Stimulated activated CD8-positive, alpha-beta memory T cell treated with anti-CD3 and anti-CD28 coated beads, Interleukin-4, amount 100 ng/mL, for 24 hours (primary cell): ENCODE measurements at regions not wholly inside any gene's neighbourhood (a gene's known extent, or its start where the extent isn't known, plus 50 kb on each side); places are given as distances from the start of the nearest gene placed in this dataset.
"Not testable (repeated sequence)": the region's sequence is repeated elsewhere in the genome, so short reads cannot be mapped to it uniquely, and the experiment has no call there.

ENCODE experiments used
- DNase-seq: peaks from one replicate; pipeline ENCODE4 v3.0.0-alpha.2; 2020; ENCODE audit warnings: low read depth

DNA sequence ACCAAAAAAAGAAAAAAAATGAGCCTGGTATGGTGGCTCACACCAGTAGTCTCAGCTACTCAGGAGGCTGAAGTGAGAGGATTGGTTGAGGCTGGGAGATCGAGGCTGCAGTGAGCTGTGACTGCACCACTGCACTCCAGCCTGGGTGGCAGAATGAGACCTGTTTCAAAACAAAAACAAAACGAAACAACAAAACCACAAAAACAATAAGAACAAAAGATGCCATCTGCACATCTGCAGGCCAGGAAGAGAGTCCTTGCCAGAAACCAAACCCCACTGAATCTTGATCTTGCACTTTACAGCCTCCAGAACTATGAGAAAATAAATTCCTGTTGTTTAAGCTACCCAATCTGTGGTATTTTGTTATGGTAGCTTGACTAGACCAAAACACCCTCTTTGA lies 207.7 kb downstream of the YTHDC2 start:
- DNase-seq = no peak

DNA sequence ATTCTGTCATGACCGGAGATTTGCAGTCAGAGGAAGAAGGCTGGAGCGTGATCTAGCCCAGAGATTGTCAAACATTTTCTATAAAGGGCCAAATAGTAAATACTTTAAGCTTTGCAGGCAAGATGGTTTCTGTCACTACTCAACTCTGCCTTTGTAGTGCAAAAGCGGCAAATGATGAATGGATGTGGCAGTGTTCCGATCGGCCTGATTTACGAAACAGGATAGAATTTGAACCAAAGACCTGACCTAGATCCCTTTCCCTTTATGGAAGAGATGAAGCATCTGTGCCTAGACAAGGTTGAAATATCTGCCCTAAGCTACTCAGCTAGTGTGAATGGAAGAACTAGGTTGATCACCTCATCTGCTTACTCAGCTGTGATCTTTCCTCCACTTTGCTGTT lies 209.5 kb downstream of the YTHDC2 start:
- DNase-seq = no peak

DNA sequence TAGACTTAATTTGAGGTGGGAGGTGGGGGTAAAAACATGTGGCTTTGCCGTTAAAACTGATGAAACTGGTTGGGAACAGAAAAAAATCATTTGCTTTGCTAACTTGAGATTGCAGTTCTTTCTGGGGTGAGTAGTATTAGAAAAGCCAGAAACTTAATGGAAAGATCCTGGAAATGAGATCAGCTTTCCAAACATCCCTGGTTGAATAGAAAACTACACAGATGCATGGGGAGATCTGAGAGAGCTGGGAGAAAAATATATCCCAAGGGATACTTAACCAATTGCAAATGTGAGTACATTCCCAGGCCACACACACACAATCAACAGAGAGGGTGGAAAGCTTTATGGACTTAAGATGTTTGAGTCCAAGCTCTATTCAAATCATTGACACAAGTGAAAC lies 222.3 kb downstream of the YTHDC2 start:
- DNase-seq = no peak

DNA sequence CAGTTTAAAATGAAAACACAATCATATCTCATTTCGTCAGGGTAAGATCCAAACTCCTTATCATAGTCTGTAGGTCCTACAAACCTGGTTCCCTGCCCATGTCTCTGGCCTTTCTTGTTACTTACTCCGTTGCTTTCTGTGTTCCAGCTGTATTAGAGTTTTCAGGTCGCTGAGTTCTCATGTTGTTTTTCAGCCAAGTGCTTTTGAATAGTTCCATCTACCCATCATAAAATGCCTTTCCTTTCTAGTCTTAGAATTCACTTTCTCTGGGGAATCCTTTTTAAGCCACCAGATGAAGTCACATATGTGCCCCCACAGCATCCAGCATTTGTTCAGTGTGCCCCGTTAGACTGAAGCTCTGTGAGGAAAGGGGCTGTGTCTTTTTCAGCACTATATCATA lies 228.7 kb downstream of the YTHDC2 start:
- no peak for DNase-seq

DNA sequence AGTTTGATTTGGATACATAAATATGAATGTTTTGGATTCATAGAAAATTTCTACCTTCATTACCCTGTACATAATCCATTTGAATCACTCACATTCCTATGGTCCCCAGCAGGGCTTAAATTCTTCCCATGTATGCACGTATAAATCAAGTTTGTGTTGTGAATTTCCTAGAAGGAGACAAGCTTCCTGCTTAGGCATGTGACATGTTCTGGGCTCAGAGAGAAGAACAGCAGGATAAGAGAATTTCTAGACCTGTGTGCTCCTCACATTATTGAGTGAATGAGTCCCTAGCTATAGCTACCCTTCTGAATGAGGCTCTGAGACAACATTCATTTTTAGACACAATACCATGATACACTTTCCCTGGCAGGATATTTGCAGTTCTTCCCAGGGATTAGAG lies 229.1 kb downstream of the YTHDC2 start:
- DNase-seq = no peak

DNA sequence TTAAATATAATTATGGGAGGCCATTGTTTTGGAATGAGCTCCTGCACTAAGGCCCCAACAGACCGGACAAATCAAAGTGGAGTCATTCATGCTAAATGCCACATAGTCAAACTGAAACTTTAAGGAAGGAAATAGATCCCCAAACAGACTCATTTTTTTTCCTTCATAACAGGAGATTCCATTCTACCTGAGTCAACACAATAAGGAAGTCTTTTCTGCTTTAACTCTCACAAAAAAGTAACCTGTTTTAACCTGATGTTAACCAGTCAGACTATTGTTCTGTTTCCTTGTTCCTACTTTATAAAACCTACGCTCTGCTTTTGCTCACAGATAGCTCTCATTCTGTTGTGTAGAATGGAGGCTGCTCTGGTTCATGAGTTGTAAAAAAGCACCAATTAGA lies 234.9 kb downstream of the YTHDC2 start:
- DNase-seq = no peak

DNA sequence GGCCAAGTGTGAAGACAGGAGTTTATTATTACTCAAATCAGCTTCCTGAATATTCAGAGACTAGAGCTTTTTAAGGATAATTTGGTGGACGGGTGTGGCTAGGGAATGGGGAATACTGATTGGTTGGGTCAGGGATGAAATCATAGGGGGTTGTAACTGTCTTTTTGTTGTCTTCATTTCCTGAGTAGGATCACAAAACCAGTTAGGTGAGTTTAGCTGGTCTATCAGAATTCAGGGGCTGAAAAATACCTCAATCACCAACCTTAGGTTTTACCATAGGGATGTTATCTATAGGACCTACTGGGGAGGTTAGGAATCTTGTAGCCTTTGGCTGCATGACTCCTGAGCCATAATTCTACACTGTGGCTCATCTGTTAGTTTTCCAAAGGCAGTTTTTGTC lies 235.8 kb downstream of the YTHDC2 start:
- DNase-seq = no peak

DNA sequence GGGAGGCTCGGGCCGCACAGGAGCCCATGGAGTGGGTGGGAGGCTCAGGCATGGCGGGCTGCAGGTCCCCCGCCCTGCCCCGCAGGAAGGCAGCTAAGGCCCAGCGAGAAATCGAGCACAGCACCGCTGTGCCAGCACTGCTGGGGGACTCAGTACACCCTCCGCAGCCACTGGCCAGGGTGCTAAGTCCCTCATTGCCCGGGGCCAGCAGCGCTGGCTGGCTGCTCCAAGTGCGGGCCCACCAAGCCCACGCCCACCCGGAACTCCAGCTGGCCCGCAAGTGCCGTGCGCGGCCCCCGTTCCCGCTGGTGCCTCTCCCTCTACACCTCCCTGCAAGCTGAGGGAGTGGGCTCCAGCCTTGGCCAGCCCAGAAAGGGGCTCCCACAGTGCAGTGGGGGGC lies 239.7 kb downstream of the YTHDC2 start:
- DNase-seq = not testable (repeated sequence)

DNA sequence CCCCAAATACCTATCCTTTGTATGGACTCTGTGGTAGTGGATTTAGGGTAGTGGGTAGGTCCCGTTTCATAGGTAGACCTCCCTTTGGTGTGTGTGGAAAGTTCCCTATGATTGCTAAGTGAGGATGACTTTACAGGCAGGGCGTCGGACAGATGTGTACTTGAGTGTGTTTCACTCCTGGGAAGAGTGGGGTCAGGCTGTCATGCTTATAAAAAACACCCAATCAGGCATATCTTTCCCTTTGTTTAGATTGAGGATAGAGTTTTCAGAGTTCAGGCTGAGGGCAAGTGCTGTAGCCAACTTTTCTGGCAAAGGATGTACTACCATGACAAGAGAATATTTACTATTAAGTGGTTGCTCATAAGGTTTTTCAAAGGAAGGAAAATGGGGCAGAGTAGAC lies 242.0 kb downstream of the YTHDC2 start:
- DNase-seq = no peak

DNA sequence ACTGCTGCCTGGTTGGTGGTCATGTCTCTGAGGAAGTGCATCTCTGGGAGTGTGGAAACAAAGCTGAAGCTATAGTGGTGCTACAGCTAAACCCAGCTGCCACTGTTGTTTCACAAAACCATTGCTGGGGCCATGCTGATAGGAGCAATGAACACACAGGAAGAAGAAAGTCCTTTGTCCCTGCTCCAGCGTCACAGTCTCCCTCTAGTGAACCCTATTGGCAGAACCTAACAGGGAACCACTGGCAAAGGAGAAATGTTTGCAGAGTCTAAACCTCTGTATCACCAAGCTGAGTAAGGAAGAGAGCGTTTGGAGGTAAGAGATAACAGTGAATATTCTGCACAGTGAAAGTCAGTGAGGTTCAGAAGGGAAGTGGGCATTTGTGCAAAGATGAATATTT lies 244.0 kb downstream of the YTHDC2 start:
- DNase-seq = no peak

DNA sequence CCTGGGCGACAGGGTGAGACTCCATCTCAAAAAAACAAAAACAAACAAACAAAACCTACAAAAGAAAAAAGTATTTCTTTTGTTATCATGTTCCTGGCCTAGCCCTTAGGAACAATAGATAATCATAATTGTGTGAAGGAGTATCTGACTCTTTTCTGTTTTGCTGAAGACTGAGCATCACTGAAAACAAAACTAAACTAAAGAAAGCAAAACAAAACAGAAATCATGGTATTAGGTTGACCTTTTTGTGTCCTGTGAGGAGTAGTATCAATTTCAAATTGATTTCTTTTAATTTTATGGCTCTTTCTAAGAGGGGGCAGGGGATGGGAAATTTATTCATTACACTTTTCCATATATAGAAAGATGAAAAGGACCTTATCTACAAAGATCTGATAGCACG lies 246.0 kb downstream of the YTHDC2 start:
- DNase-seq = no peak

DNA sequence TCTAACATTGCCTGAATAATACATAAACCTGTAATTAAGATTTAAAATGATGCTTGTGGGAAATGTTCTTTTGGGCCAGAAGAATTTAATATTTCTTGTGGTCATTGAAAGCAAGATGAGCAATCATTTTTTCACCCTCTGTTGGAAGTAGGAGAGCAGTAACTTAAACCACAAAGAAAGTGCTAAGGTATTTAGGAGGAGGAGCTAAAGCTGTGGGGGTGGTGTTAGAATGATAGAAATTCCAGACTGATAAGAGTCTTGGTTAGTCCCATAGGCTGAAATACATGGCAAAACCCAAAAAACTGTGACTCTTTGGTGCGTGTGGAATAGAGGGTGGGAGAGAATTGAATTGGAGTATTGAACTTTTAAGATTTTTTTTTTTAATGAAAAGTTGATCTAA lies 247.0 kb downstream of the YTHDC2 start:
- no peak for DNase-seq

DNA sequence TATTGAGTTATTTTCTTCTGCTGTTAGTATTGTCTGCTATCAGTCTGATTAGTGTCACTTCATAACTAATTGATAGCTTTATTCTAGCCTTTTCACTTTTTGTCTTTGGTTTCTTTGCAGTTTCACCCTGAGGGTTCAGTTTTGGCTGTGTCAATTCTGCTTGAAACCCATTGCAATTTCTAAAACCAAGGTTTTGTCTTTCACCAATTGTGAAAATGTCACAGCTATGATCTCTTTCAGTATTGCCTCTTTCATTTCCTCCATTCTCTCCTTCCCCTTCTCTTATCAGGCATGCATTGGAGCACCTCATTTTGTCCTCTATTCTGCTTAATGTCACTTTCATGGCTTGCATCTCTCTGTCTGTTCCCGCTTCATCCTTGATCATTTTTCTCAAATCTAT lies 248.1 kb downstream of the YTHDC2 start:
- DNase-seq = no peak

DNA sequence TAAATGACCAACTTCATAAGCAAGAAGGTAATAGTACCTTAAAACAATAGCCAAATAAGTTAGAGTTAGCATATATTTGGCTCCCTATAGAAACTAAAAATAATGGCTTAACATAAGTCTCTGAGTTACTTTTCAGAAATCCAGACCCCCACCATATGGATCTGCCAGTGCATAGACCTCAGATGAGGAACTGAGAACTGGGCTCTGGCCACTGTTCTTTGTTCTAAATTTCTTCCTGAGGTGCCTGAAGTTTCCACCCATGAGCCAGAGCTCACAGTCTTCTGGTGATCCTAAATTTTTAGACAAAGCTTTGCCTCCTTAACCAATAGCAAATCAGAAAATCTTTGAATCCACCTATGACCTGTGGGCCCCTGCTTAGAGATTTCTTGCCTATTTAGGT lies 250.9 kb downstream of the YTHDC2 start:
- no peak for DNase-seq

DNA sequence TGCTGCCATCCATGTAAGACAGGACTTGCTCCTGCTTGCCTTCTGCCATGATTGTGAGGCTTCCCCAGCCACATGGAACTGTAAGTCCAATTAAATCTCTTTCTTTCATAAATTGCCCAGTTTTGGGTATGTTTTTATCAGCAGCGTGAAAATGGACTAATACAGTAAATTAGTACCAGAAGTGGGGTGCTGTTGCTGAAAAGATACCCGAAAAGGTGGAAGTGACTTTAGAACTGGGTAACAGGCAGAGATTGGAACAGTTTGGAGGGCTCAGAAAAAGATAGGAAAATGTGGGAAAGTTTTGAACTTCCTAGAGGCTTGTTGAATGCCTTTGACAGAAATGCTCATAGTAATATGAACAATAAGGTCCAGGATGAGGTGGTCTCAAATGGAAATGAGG lies 253.3 kb downstream of the YTHDC2 start:
- DNase-seq = not testable (repeated sequence)

DNA sequence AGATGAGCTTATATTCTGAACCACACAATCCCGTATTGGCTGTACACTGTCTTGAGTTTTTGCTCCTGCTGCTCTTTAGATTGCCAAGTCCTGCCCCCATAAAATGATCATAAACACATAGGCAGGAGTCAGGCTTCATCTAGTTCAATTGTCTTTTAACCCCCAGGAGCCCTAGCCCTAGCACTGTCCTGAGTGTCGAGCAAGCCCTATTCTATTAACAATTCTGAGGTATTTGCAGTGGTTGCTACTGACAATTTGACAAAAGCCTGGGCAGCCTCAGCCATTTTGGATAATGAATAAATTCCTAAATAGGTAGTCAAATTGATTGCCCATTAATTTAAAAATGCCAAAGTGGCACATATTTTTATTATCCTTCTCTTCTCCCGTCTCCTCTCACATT lies 257.2 kb downstream of the YTHDC2 start:
- DNase-seq = no peak

DNA sequence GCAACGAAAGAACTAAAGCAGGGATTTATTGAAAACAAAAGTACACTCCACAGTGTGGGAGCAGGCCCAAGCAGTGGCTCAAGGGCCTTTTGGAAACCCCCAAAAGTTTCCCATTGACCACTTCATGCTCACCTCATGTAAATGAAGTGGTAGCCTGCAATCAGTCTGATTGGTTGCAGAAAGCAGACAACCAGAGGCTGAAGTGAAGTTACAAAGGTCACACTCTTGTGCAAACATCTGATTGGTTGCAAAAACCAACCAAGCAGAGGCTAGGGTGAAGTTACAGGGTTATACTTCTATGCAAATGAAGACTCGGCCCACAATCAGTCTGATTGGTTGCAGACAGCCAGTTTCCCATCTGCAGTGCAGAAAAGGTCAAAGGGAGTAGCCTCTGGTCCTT lies 258.0 kb downstream of the YTHDC2 start:
- DNase-seq = no peak

DNA sequence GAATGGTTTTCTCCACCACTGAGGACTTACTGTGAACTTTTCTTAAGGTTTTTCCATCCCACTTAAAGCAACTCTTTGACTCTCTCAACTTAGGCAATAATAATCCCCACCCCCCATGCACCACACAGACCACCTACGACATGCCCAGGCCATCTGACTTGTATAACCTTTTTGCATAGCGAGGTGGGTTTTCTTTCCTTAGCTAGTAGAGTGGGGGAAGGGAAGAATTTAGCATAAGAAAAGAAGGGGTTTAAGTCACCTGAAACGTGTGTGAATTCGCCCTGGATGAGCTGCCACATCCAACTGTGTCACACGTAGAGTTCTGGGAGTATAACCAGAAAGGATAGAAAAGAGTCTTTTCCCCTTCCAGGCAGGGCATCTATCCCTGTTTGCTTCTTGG lies 262.7 kb downstream of the YTHDC2 start:
- DNase-seq = no peak

DNA sequence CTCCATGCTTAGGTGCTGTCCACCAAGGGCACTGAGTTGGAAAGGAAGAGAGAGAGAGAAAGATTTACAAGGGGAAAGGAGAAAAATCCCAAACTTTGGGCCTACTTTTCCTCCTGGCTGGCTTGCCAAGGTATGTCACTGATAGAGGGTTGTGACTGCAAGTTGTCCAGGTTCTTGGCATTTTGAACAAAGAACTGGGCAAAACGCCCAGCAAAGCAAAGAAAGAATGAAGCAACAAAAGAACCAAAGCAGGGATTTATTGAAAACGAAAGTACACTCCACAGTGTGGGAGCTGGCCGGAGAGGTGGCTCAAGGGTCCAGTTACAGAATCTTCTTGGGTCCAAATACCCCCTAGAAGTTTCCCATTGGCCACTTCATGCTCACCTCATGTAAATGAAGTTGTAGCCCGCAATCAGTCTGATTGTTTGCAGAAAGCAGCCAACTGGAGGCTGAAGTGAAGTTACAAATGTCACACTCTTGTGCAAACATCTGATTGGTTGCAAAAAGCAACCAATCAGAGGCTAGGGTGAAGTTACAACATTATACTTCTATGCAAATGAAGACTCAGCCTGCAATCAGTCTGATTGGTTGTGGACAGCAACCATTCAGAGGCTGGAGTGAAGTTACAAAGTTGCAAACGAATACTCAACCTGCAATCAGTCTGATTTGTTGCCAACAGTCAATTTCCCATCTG lies 263.5 kb downstream of the YTHDC2 start:
- DNase-seq = no peak

DNA sequence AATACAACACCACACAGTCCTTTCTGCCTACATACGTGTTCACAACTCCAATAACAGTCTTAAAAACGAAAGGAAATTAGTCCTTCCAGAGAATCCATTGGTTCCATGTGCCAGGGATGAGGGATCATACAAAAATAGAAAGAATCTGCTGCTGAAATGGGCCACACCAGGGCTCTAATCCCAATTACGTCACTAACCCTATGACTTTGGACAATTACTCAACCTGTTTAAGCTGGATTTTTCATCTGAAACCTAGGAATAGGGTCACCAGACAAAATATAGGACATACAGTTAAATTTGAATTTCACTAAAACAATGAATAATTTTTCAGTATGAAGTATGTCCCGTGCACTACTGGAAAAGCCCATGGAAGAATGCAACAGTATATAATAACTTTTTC lies 264.7 kb downstream of the YTHDC2 start:
- DNase-seq = no peak

DNA sequence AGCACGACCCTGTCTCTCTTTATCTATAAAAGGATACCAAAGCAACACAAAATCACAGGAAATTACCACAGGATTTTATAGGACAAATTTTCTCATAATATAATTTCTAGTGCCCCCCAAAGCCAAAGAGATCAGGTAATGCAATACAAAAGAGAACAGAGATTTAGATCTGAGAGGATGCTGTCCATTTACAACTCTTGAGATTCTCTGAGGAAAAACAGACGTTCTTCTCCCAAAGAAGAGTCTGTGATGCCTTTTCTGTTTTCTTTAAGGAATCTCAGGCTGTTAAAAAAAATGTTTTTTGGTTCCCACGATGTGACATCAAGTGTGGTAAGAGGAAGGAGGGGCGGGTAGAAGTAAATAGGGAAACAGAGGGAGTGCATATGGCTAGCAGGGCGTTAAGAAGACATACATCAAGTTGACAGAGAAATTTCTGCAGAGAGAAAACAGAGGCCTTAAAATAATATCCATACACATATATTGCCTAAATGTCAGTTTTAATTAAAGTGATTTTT lies 274.7 kb downstream of the YTHDC2 start:
- no peak for DNase-seq

DNA sequence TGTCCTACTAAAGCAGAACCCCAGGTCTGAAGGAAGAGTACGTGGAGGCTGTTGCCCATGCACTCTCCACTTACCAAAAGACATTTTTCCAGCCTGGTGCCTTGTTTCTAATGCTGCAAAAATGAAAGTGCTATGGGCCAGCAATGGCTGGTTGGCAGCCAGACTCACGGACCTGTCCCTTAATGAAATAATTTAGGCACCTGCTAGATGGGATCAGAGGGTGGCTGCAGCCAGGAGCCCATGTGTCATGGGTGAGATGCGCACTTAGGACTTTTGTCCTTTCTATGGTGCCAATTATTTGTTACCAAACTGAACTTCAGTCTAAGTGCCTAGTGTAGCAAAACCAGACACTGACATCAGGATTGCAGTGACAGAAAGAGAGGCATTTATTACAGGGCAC lies 276.3 kb downstream of the YTHDC2 start:
- no peak for DNase-seq

DNA sequence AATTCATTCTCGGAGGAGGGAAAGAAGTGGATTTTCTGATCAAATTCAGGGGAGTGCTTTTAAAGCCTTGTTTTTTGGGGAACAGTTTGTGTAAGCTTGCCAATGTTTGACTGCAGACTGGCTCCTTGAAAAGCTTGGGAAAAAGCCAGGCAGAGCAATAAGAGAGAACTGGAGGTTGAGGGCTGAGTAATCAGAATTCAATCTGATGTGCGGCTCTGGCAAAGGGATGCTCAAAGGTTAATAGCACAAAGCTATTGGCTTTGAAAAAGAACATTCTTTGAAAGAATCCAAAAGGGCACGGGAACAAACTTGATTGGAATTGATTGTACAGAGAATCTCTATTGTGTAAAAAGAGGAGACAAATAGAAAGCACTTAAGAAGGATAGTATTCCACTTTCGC lies 279.3 kb downstream of the YTHDC2 start:
- no peak for DNase-seq

DNA sequence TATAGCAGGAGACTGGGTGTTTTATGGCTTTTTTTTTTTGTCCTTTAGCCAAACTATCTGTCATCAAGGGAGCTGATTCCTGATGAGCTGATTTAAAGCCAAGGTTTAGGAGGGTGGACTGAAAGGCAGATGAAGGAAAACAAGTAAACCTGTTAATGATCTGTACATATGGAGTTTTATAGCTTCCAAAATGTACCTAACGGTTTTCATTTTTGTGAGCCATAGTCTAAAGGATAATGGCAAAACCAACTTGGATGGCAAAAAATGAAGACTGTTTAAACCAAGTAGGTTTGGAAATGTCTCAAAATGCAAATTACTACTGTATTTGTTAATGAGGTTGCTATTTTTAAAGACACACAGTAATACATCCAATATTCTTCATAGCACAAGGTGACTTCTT lies 281.5 kb downstream of the YTHDC2 start:
- DNase-seq = no peak

DNA sequence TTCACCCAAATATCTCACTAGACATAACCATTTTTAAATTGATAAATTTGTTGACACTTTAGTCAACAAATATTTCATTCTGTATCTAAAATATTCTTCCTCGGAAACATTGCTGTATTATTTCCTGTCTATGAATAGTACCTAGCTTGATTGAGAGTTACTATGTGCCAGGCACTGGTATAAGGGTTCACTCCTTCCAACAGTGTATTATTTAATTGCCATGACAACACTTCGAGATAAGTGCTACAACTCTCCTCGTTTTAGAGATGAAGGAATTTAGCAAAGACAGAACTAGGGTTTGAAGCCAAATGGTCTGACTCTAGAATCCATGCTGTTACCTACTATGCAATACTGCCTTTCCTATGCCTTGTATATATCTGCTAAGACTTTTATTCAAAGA lies 287.2 kb downstream of the YTHDC2 start:
- no peak for DNase-seq
